HepG2 (cell line): ENCODE measurements at regions not wholly inside any gene's neighbourhood (a gene's known extent, or its start where the extent isn't known, plus 50 kb on each side); places are given as distances from the start of the nearest gene placed in this dataset.

Experiments
- ATAC-seq: fragments of 200-7000 bp; cut with Tn5 transposase; 3 replicates; pipeline ENCODE4 v1.9.1; 2020; ENCODE audit warnings: mild to moderate bottlenecking, moderate library complexity
- BruUV-seq: library from RNA; stranded (reverse); fragments of 400-500 nt; replicated peaks from 2 replicates; lab custom pipeline; 2021; lab: Mats Ljungman, UMichigan
- CTCF ChIA-PET: fragments of 300-600 bp; formaldehyde crosslinking; extraction: SDS; loops from one replicate; lab custom pipeline; 2021; ENCODE audit warnings: low total read pairs, inconsistent platforms, low intra/inter-chr PET ratio; lab: Yijun Ruan, JAX
- POLR2A ChIA-PET: fragments of 350-600 bp; sonication (Branson Sonifier 250); formaldehyde crosslinking; loops from one replicate; lab custom pipeline; 2020; ENCODE audit warnings: antibody characterized with exemption, inconsistent platforms; lab: Yijun Ruan, JAX
- DNase-seq: peaks from one replicate; pipeline ENCODE4 v3.0.0-alpha.2; 2015; ENCODE audit warnings: low spot score
- FAIRE-seq: peaks from 3 replicates; lab custom pipeline; 2011; peaks lifted over from hg19 to GRCh38; lab: Jason Lieb, UNC
- H2AFZ ChIP-seq: one replicate; pipeline ENCODE4 v1.6.1; 2011; ENCODE audit warnings: low read length, inconsistent platforms
- H3K27ac ChIP-seq: fragments of 300-600 bp; 3 replicates; pipeline ENCODE4 v1.8.0; 2011; ENCODE audit warnings: mixed run types, mild to moderate bottlenecking, mixed read lengths, low read length, inconsistent platforms; ENCODE audit not compliant: insufficient read depth; ENCODE audit errors: extremely low read length
- H3K27me3 ChIP-seq, 2 experiments: fragments of 200-600 bp in 1 of 2; 2 replicates in 1 of 2; 3 replicates in 1 of 2; pipeline versions ENCODE4 v1.6.0 to v1.8.0; 2011; ENCODE audit warnings: low read length in 2 of 2, mild to moderate bottlenecking in 2 of 2, moderate library complexity in 2 of 2, inconsistent platforms in 1 of 2; ENCODE audit not compliant: insufficient read depth in 2 of 2, control insufficient read depth in 1 of 2
- H3K36me3 ChIP-seq, 2 experiments: fragments of 200-600 bp in 1 of 2; replicated peaks in 1 of 2; 2 replicates in 1 of 2; 3 replicates in 1 of 2; pipeline versions ENCODE4 v1.5.1 to v1.8.0; 2011; ENCODE audit warnings: low read length in 2 of 2, inconsistent platforms in 1 of 2; ENCODE audit not compliant: insufficient read depth in 2 of 2, control insufficient read depth in 1 of 2
- H3K4me1 ChIP-seq: 2 replicates; pipeline ENCODE4 v1.5.1; 2012; ENCODE audit warnings: low read length, inconsistent platforms; ENCODE audit not compliant: insufficient read depth
- H3K4me2 ChIP-seq: 2 replicates; pipeline ENCODE4 v1.6.0; 2011; ENCODE audit warnings: low read depth, low read length, inconsistent platforms
- H3K4me3 ChIP-seq, 3 experiments: fragments of 200-600 bp in 1 of 3; sonication (generic), shearing (Covaris generic) in 1 of 3; replicated peaks in 1 of 3; 2 replicates each; pipeline ENCODE4 v1.5.1; 2011 to 2016; ENCODE audit warnings: low read length in 3 of 3, inconsistent platforms in 2 of 3, low read depth in 2 of 3, mild to moderate bottlenecking in 2 of 3, control low read depth in 1 of 3, mixed read lengths in 1 of 3; ENCODE audit not compliant: insufficient read depth in 1 of 3
- H3K79me2 ChIP-seq: one replicate; pipeline ENCODE4 v1.6.1; 2011; ENCODE audit warnings: low read length, inconsistent platforms; ENCODE audit not compliant: insufficient read depth
- H3K9ac ChIP-seq: 2 replicates; pipeline ENCODE4 v1.6.0; 2011; ENCODE audit warnings: mild to moderate bottlenecking, low read depth, low read length, inconsistent platforms; ENCODE audit not compliant: insufficient read depth
- H3K9me3 ChIP-seq: 2 replicates; pipeline ENCODE4 v1.5.1; 2012; ENCODE audit warnings: mild to moderate bottlenecking, low read length
- H4K20me1 ChIP-seq: 2 replicates; pipeline ENCODE4 v1.6.0; 2011; ENCODE audit warnings: inconsistent platforms, mild to moderate bottlenecking, low read length, moderate library complexity; ENCODE audit not compliant: insufficient read depth
- MAFK ChIP-seq, 2 experiments: IDR thresholded peaks in 1 of 2; conservative IDR thresholded peaks in 1 of 2; 2 replicates each; pipeline ENCODE4 v1.6.1; 2011; ENCODE audit warnings: improper control_type of control experiment in 2 of 2, low read length in 2 of 2
- NFE2L1 ChIP-seq: sonication (generic); formaldehyde crosslinking; IDR thresholded peaks from 2 replicates; pipeline ENCODE4 v1.4.0; 2020; ENCODE audit warnings: missing genetic modification reagents, mild to moderate bottlenecking, borderline replicate concordance
- RFXANK ChIP-seq: IDR thresholded peaks from 2 replicates; pipeline ENCODE4 v1.6.1; 2016
- TP53 ChIP-seq: sonication (generic); formaldehyde crosslinking; conservative IDR thresholded peaks from 2 replicates; pipeline ENCODE4 v1.4.0; 2020; ENCODE audit warnings: missing genetic modification reagents
- ZBTB2 ChIP-seq: sonication (generic); formaldehyde crosslinking; IDR thresholded peaks from 2 replicates; pipeline ENCODE4 v1.8.0; 2022; ENCODE audit warnings: low read depth, missing genetic modification reagents
- ZEB1 ChIP-seq: IDR thresholded peaks from 2 replicates; pipeline ENCODE4 v1.6.1; 2012; ENCODE audit warnings: mild to moderate bottlenecking, low read depth, inconsistent platforms; ENCODE audit not compliant: insufficient replicate concordance
- ZKSCAN1 ChIP-seq: fragments of 150-350 bp; IDR thresholded peaks from 2 replicates; pipeline ENCODE4 v1.6.1; 2014; ENCODE audit warnings: low read length
- ZNF331 ChIP-seq: sonication (generic); formaldehyde crosslinking; IDR thresholded peaks from 2 replicates; pipeline ENCODE4 v1.4.0; 2020; ENCODE audit warnings: missing genetic modification reagents
- ZSCAN21 ChIP-seq: sonication (generic); formaldehyde crosslinking; IDR thresholded peaks from 2 replicates; pipeline ENCODE4 v1.8.0; 2022; ENCODE audit warnings: mild to moderate bottlenecking, missing genetic modification reagents, moderate library complexity, borderline replicate concordance
- WGBS: methylation state at CpG from one replicate; pipeline ENCODE4 v1.1.6; 2017; ENCODE audit warnings: low lambda C conversion rate; 5-methylcytosine and 5-hydroxymethylcytosine counted together
- in situ Hi-C: cut with HindIII; loops from 2 replicates; pipeline ENCODE4 v1.10.0; 2017; ENCODE audit warnings: low pct_unique_long_range_greater_than_20kb; ENCODE audit not compliant: extremely low pct_ligation_motif_present
- intact Hi-C: fragments of 100-400 bp; cut with micrococcal nuclease; formaldehyde crosslinking; loops from one replicate; pipeline ENCODE4 v1.10.0; 2022; ENCODE audit not compliant: unreplicated experiment
- TF ChIP-seq, protein P1 (sequence below): sonication (generic); formaldehyde crosslinking; conservative IDR thresholded peaks from 2 replicates; pipeline ENCODE4 v1.4.0; 2020; ENCODE audit warnings: missing genetic modification reagents
- TF ChIP-seq, protein P2 (sequence below): sonication (generic); formaldehyde crosslinking; IDR thresholded peaks from 2 replicates; pipeline ENCODE4 v1.4.0; 2020; ENCODE audit warnings: missing genetic modification reagents

- Histone ChIP-seq H3K4me1 (no peaks in the 10 kb centered on the region), H3K9me3 (peaks cover 63% of the 10 kb centered on the region), H3K4me2 (no peak overlapping the region), H3K27ac (no peak overlapping the region), H3K4me3 (no peak overlapping the region), H3K36me3 (no peaks in the 10 kb centered on the region), H3K79me2 (no peaks in the 10 kb centered on the region), H4K20me1 (no peaks in the 10 kb centered on the region), H3K27me3 (no peaks in the 10 kb centered on the region), H2AFZ (no peak overlapping the region), H3K9ac (no peak overlapping the region)
- BruUV-seq: no TSS peak
- DNase-seq: no peak
- intact Hi-C loops (no loop called here), in situ Hi-C loops (no loop called here)
- FAIRE-seq: no peak
- TF ChIP-seq ZEB1: no peak
- TF ChIP-seq TP53 (CRISPR knock-in tag): peak; percentile 88; the same call in 1 of the 2 replicates
- CTCF ChIA-PET: no interaction called here
- POLR2A ChIA-PET: no interaction called here
- no peak for ATAC-seq
Measured at GRCh38 chr21:20592463-20592862, 405.7 kb upstream of the NCAM2 start.

DNA sequence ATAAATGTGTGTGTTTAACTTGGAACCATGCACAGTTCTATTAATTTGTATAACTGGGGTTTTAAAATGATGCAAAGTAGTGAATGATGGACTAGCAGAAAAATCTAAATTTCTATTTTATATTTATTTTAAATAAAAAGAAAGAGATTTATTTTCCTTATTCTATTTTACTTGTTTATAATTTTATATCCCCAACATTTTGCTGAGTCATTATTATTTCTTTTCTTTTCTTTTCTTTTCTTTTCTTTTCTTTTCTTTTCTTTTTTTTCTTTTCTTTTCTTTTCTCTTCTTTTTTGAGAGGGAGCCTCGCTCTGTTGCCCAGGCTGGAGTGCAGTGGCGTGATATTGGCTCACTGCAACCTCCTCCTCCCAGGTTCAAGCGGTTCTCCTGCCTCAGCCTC lies 395.0 kb upstream of the NCAM2 start:
- CTCF ChIA-PET: no interaction called here

GRCh38 chr21:20611008-20611407 lies 387.2 kb upstream of the NCAM2 start:
- Histone ChIP-seq H3K27me3 (no peaks in the 10 kb centered on the region), H3K9ac (no peak overlapping the region), H3K79me2 (no peaks in the 10 kb centered on the region), H3K27ac (no peak overlapping the region), H3K36me3 (no peaks in the 10 kb centered on the region), H3K9me3 (peaks cover 86% of the 10 kb centered on the region), H2AFZ (no peak overlapping the region), H4K20me1 (no peaks in the 10 kb centered on the region), H3K4me1 (no peaks in the 10 kb centered on the region), H3K4me3 (no peak overlapping the region), H3K4me2 (no peak overlapping the region)
- in situ Hi-C loops: no loop called here
- 4% methylated on average over 4 of the region's 4 CpGs for WGBS
- DNase-seq (no peak), ATAC-seq (no peak), FAIRE-seq (no peak)
- POLR2A ChIA-PET: no interaction called here
- CTCF ChIA-PET: no interaction called here
- BruUV-seq: no TSS peak
- intact Hi-C loops: no loop called here
- no peak for TF ChIP-seq ZSCAN21 (CRISPR knock-in tag)
- TF ChIP-seq NFE2L1: no peak
- TF ChIP-seq ZKSCAN1: no peak
- TF ChIP-seq, protein P1, sequence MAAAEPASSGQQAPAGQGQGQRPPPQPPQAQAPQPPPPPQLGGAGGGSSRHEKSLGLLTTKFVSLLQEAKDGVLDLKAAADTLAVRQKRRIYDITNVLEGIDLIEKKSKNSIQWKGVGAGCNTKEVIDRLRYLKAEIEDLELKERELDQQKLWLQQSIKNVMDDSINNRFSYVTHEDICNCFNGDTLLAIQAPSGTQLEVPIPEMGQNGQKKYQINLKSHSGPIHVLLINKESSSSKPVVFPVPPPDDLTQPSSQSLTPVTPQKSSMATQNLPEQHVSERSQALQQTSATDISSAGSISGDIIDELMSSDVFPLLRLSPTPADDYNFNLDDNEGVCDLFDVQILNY: no peak
- TF ChIP-seq, protein P2, sequence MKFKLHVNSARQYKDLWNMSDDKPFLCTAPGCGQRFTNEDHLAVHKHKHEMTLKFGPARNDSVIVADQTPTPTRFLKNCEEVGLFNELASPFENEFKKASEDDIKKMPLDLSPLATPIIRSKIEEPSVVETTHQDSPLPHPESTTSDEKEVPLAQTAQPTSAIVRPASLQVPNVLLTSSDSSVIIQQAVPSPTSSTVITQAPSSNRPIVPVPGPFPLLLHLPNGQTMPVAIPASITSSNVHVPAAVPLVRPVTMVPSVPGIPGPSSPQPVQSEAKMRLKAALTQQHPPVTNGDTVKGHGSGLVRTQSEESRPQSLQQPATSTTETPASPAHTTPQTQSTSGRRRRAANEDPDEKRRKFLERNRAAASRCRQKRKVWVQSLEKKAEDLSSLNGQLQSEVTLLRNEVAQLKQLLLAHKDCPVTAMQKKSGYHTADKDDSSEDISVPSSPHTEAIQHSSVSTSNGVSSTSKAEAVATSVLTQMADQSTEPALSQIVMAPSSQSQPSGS (CRISPR knock-in tag): no peak
- TF ChIP-seq RFXANK (CRISPR knock-in tag): no peak
- TF ChIP-seq ZBTB2 (CRISPR knock-in tag): no peak

More for the DNA sequence above, 395.0 kb upstream of the NCAM2 start:
- Histone ChIP-seq H3K9ac (no peak overlapping the region), H3K27me3 (no peaks in the 10 kb centered on the region), H2AFZ (no peak overlapping the region), H3K27ac (no peak overlapping the region), H3K36me3 (no peaks in the 10 kb centered on the region), H3K4me3 (no peak overlapping the region)
- 3% methylated on average over 3 of the region's 3 CpGs for WGBS
- POLR2A ChIA-PET: no interaction called here
- DNase-seq: no peak
- no TSS peak for BruUV-seq
- TF ChIP-seq ZNF331 (CRISPR knock-in tag) (no peak), MAFK (conservative IDR thresholded peaks at IDR 0.05 in 1 of 2, IDR thresholded peaks at IDR 0.05 in 1 of 2; ENCODE audit: low read length in 2 of 2) (peak in 1 of 2 experiments; percentile 68; a peak in 2 of 4 replicates)
- TF ChIP-seq, all 625 proteins: peak for 1
- no peak overlapping the region for H3K4me2 ChIP-seq
- ATAC-seq: no peak
- no peaks in the 10 kb centered on the region for H3K79me2 ChIP-seq
- intact Hi-C loops (no loop called here), in situ Hi-C loops (no loop called here)
- H3K9me3 ChIP-seq: peaks cover 60% of the 10 kb centered on the region
- no peak for FAIRE-seq
- no peaks in the 10 kb centered on the region for H4K20me1 ChIP-seq
- no peaks in the 10 kb centered on the region for H3K4me1 ChIP-seq
